Kidney (tissue), 13 donors: ENCODE measurements at regions not wholly inside any gene's neighbourhood (a gene's known extent, or its start where the extent isn't known, plus 50 kb on each side); places are given as distances from the start of the nearest gene placed in this dataset.

ENCODE experiments used
- DNase-seq, 5 donors: peaks; one replicate each; pipeline ENCODE4 v3.0.0-alpha.2; 2013 to 2020
- FAIRE-seq: peaks from 2 replicates; lab custom pipeline; 2012; peaks lifted over from hg19 to GRCh38; lab: Jason Lieb, UNC
- H3K27ac ChIP-seq, 2 donors: one replicate each; pipeline ENCODE4 v1.7.0; 2013; ENCODE audit warnings: low read depth in 2 of 2, low read length in 2 of 2, inconsistent platforms in 1 of 2
- H3K27me3 ChIP-seq: one replicate; pipeline ENCODE4 v1.7.1; 2013; ENCODE audit warnings: low read length, inconsistent platforms; ENCODE audit not compliant: control insufficient read depth, insufficient read depth
- H3K36me3 ChIP-seq, 3 donors: one replicate each; pipeline versions ENCODE4 v1.7.0 to v1.7.1; 2013; ENCODE audit warnings: low read length in 3 of 3, control low read depth in 1 of 3, inconsistent platforms in 1 of 3; ENCODE audit not compliant: insufficient read depth in 3 of 3, control insufficient read depth in 2 of 3
- H3K4me1 ChIP-seq, 3 donors: one replicate each; pipeline versions ENCODE4 v1.7.0 to v1.7.1; 2013; ENCODE audit warnings: low read length in 3 of 3, inconsistent platforms in 1 of 3, low read depth in 1 of 3; ENCODE audit not compliant: control insufficient read depth in 2 of 3, insufficient read depth in 2 of 3
- H3K4me3 ChIP-seq, 3 donors: one replicate each; pipeline versions ENCODE4 v1.7.0 to v1.8.1; 2013; ENCODE audit warnings: low read length in 3 of 3, control low read depth in 1 of 3, inconsistent platforms in 1 of 3
- H3K9ac ChIP-seq, 3 donors: one replicate each; pipeline versions ENCODE4 v1.7.0 to v1.7.1; 2013; ENCODE audit warnings: low read length in 3 of 3, control low read depth in 1 of 3, inconsistent platforms in 1 of 3
- H3K9me3 ChIP-seq, 3 donors: one replicate each; pipeline versions ENCODE4 v1.7.0 to v1.7.1; 2013; ENCODE audit warnings: low read length in 3 of 3, control low read depth in 1 of 3, inconsistent platforms in 1 of 3; ENCODE audit not compliant: control insufficient read depth in 2 of 3, insufficient read depth in 1 of 3
- CTCF ChIP-seq: IDR thresholded peaks from 3 replicates; pipeline ENCODE4 v1.5.1; 2012; ENCODE audit warnings: mild to moderate bottlenecking, moderate library complexity, borderline replicate concordance; ENCODE audit not compliant: insufficient read depth; ENCODE audit errors: extremely low read depth
- intact Hi-C: fragments of 100-400 bp; cut with DNase I; formaldehyde crosslinking; loops from one replicate; pipeline ENCODE4 v1.11.1; 2022
- donor health status: control.
- donor health status: control.
- donor health status: control.
- donor health status: control.
- donor health status: control.
- donor health status: DM: yes; HTN: yes; CAD: no.
- donor health status: Normal renal cell carcinoma (clear cell type).

GRCh38 chr2:8115456-8115855 is 566.4 kb upstream of the ID2 start:
- Histone ChIP-seq H3K9me3 (peaks cover 0 to 5% (median 0%) of the 10 kb centered on the region in 3 donors), H3K9ac (no peak overlapping the region), H3K36me3 (no peaks in the 10 kb centered on the region), H3K4me3 (no peak overlapping the region), H3K27me3 (no peaks in the 10 kb centered on the region), H3K4me1 (peaks cover 2 to 7% (median 3%) of the 10 kb centered on the region in 3 donors), H3K27ac (no peak overlapping the region)
- TF ChIP-seq CTCF = no peak
- intact Hi-C loops = no loop called here
- no peak for FAIRE-seq
- DNase-seq = no peak

GRCh38 chr2:8115966-8116365 is 565.9 kb upstream of the ID2 start:
- FAIRE-seq (no peak), DNase-seq (no peak)
- Histone ChIP-seq H3K27me3 (no peaks in the 10 kb centered on the region), H3K9ac (no peak overlapping the region), H3K27ac (no peak overlapping the region), H3K36me3 (no peaks in the 10 kb centered on the region), H3K4me1 (peaks cover 3 to 7% (median 7%) of the 10 kb centered on the region in 3 donors), H3K9me3 (peaks cover 0 to 5% (median 0%) of the 10 kb centered on the region in 3 donors), H3K4me3 (no peak overlapping the region)
- TF ChIP-seq CTCF = no peak
- intact Hi-C loops = no loop called here

GRCh38 chr2:8116661-8117060 is 565.2 kb upstream of the ID2 start:
- DNase-seq = no peak
- no peak for FAIRE-seq
- H3K4me3 ChIP-seq = no peak overlapping the region
- no peak overlapping the region for H3K9ac ChIP-seq
- no peaks in the 10 kb centered on the region for H3K27me3 ChIP-seq
- H3K9me3 ChIP-seq = peaks cover 0 to under 1% (median 0%) of the 10 kb centered on the region in 3 donors
- H3K27ac ChIP-seq = no peak overlapping the region
- peaks cover 3 to 11% (median 10%) of the 10 kb centered on the region in 3 donors for H3K4me1 ChIP-seq
- TF ChIP-seq CTCF = no peak
- intact Hi-C loops = no loop called here
- H3K36me3 ChIP-seq = no peaks in the 10 kb centered on the region
